Skeletal muscle tissue (tissue), 3 donors: ENCODE measurements at regions not wholly inside any gene's neighbourhood (a gene's known extent, or its start where the extent isn't known, plus 50 kb on each side); places are given as distances from the start of the nearest gene placed in this dataset.

ENCODE experiments used
- H3K27ac ChIP-seq: one replicate; pipeline ENCODE4 v1.7.0; 2013; ENCODE audit warnings: mild to moderate bottlenecking, low read depth, low read length, inconsistent platforms
- H3K27me3 ChIP-seq, 3 donors: one replicate each; pipeline ENCODE4 v1.7.0; 2013; ENCODE audit warnings: low read length in 3 of 3; ENCODE audit not compliant: control insufficient read depth in 3 of 3, insufficient read depth in 3 of 3
- H3K36me3 ChIP-seq, 3 donors: one replicate each; pipeline ENCODE4 v1.7.0; 2013; ENCODE audit warnings: low read length in 3 of 3; ENCODE audit not compliant: control insufficient read depth in 3 of 3, insufficient read depth in 3 of 3
- H3K4me1 ChIP-seq, 3 donors: one replicate each; pipeline ENCODE4 v1.7.0; 2013; ENCODE audit warnings: low read length in 3 of 3, mild to moderate bottlenecking in 3 of 3; ENCODE audit not compliant: control insufficient read depth in 3 of 3, insufficient read depth in 3 of 3
- H3K4me3 ChIP-seq, 3 donors: one replicate each; pipeline ENCODE4 v1.7.0; 2013; ENCODE audit warnings: low read length in 3 of 3
- H3K9ac ChIP-seq, 3 donors: one replicate each; pipeline ENCODE4 v1.7.0; 2013; ENCODE audit warnings: low read length in 3 of 3, mild to moderate bottlenecking in 3 of 3, moderate library complexity in 2 of 3, low read depth in 1 of 3
- H3K9me3 ChIP-seq, 3 donors: one replicate each; pipeline ENCODE4 v1.7.0; 2013; ENCODE audit warnings: low read length in 3 of 3; ENCODE audit not compliant: control insufficient read depth in 3 of 3
- donor health status: Osteomylitis.

- Histone ChIP-seq H3K9me3 (no peaks in the 10 kb centered on the region), H3K9ac (no peak overlapping the region), H3K36me3 (no peaks in the 10 kb centered on the region), H3K4me1 (no peaks in the 10 kb centered on the region), H3K4me3 (no peak overlapping the region), H3K27me3 (no peaks in the 10 kb centered on the region), H3K27ac (no peak overlapping the region)
Observed at GRCh38 chr12:88764781-88765480, 184.7 kb upstream of the KITLG start.

- Histone ChIP-seq H3K27ac (no peak overlapping the region), H3K4me3 (no peak overlapping the region), H3K27me3 (no peaks in the 10 kb centered on the region), H3K9ac (no peak overlapping the region), H3K36me3 (no peaks in the 10 kb centered on the region), H3K9me3 (no peaks in the 10 kb centered on the region), H3K4me1 (no peaks in the 10 kb centered on the region)
Observed at GRCh38 chr12:88763536-88764100, 183.3 kb upstream of the KITLG start.

DNA sequence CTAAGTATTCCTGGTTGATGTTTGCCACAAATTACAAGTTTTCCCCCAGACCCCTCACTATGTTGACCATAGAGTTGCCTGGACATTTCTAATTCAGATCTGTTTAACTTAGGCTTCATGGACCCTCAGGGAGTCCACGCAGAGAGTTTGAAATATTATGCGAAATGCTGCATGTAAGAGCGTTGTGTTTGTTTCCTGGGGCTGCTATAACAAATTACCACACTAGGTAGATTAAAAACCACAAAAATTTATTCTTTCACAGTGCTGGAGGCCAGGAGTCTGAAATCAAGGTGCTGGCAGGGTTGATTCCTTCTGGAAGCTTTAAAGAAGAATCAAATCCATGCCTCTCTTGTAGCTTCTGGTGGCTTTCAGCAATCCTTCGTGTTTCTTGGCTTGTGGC, 177.9 kb upstream of the KITLG start:
- no peaks in the 10 kb centered on the region for H3K9me3 ChIP-seq
- H3K27me3 ChIP-seq = no peaks in the 10 kb centered on the region

DNA sequence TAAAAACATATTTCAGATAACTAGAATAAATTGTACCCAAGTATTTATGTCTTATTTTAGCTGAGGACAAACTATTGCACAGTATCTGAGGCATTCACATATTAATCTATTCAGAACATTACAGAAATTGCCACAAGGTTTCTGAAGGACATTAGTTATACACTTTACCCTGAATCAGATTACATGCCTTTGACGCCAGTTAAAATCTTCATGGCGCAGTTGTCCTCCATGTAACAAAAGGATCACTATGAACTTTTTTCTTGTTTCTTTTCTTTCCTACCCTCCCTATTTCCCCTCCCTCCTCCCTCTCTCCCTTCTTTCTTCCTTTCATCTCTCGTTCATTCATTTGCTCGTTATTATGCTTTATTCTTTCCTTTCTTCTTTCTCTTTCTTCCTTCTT, 176.6 kb upstream of the KITLG start:
- Histone ChIP-seq H3K27ac (no peak overlapping the region), H3K27me3 (no peaks in the 10 kb centered on the region), H3K4me1 (peaks cover 0 to 5% (median 0%) of the 10 kb centered on the region in 3 donors), H3K4me3 (no peak overlapping the region), H3K9me3 (no peaks in the 10 kb centered on the region), H3K36me3 (no peaks in the 10 kb centered on the region), H3K9ac (no peak overlapping the region)

More for the DNA sequence above, 177.9 kb upstream of the KITLG start:
- Histone ChIP-seq H3K27ac (no peak overlapping the region), H3K4me1 (peaks cover 0 to 4% (median 0%) of the 10 kb centered on the region in 3 donors), H3K36me3 (no peaks in the 10 kb centered on the region), H3K9ac (no peak overlapping the region), H3K4me3 (no peak overlapping the region)

DNA sequence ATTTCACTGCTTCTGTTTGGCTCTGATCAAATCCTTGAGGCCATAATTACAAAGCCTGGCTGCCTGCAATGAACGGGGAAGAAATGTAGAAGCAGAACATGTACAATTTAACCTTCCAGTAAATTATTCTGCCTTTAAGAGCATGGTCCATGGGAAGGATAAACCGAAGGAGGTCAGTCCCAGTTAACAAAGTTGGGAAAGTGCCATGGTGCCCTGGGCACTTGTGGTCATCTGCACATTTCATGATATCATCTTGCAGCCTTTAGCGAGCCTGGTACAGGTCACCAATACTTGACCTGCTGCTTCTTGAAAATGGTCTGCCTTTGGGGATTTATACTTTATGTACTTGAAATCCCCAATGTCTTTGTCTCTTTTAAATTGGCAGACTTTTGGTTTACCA, 175.9 kb upstream of the KITLG start:
- Histone ChIP-seq H3K4me3 (no peak overlapping the region), H3K9ac (no peak overlapping the region), H3K9me3 (no peaks in the 10 kb centered on the region), H3K4me1 (peaks cover 0 to 5% (median 0%) of the 10 kb centered on the region in 3 donors), H3K36me3 (no peaks in the 10 kb centered on the region), H3K27me3 (no peaks in the 10 kb centered on the region), H3K27ac (no peak overlapping the region)

- no peak overlapping the region for H3K9ac ChIP-seq
- no peaks in the 10 kb centered on the region for H3K9me3 ChIP-seq
- H3K27me3 ChIP-seq = no peaks in the 10 kb centered on the region
- H3K36me3 ChIP-seq = no peaks in the 10 kb centered on the region
- no peak overlapping the region for H3K27ac ChIP-seq
- H3K4me1 ChIP-seq = peaks cover 0 to 5% (median 0%) of the 10 kb centered on the region in 3 donors
- H3K4me3 ChIP-seq = no peak overlapping the region
Observed at GRCh38 chr12:88753707-88754106, 173.4 kb upstream of the KITLG start.

DNA sequence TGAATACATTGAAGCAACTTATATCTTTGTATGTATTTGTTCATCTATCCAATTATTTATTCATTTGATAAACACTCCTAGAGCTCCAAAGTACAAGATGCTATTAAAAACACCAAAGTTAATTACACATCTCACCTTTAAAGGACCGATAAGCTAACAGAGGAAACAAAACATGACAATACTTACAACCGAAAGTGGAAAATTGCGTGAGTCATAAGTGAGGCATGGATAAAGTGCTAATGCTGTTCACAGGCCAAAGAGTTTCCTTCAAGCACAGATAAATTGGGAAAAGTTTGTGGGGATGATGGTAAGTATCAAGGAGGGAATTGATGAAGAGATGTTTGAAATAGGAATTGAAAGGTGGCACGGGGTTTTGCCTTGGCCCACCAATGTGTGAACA, 172.8 kb upstream of the KITLG start:
- H3K9me3 ChIP-seq = no peaks in the 10 kb centered on the region
- H3K27me3 ChIP-seq = no peaks in the 10 kb centered on the region
- H3K9ac ChIP-seq = no peak overlapping the region
- H3K4me1 ChIP-seq = peaks cover 0 to 5% (median 0%) of the 10 kb centered on the region in 3 donors
- H3K27ac ChIP-seq = no peak overlapping the region
- H3K4me3 ChIP-seq = no peak overlapping the region
- no peaks in the 10 kb centered on the region for H3K36me3 ChIP-seq

GRCh38 chr12:88752183-88752582, 171.9 kb upstream of the KITLG start:
- H3K27ac ChIP-seq = no peak overlapping the region
- H3K4me1 ChIP-seq = peaks cover 0 to 5% (median 0%) of the 10 kb centered on the region in 3 donors
- no peak overlapping the region for H3K9ac ChIP-seq

GRCh38 chr12:88750867-88751543, 170.7 kb upstream of the KITLG start:
- no peak overlapping the region for H3K9ac ChIP-seq
- no peaks in the 10 kb centered on the region for H3K27me3 ChIP-seq
- H3K27ac ChIP-seq = no peak overlapping the region
- no peaks in the 10 kb centered on the region for H3K9me3 ChIP-seq
- H3K4me1 ChIP-seq = peaks cover 0 to 5% (median 0%) of the 10 kb centered on the region in 3 donors
- no peak overlapping the region for H3K4me3 ChIP-seq
- H3K36me3 ChIP-seq = no peaks in the 10 kb centered on the region

More at GRCh38 chr12:88752183-88752582, 171.9 kb upstream of the KITLG start:
- H3K36me3 ChIP-seq = no peaks in the 10 kb centered on the region
- H3K9me3 ChIP-seq = no peaks in the 10 kb centered on the region
- no peaks in the 10 kb centered on the region for H3K27me3 ChIP-seq
- no peak overlapping the region for H3K4me3 ChIP-seq

GRCh38 chr12:88746386-88746785, 166.1 kb upstream of the KITLG start:
- Histone ChIP-seq H3K27me3 (no peaks in the 10 kb centered on the region), H3K27ac (no peak overlapping the region), H3K36me3 (no peaks in the 10 kb centered on the region), H3K9ac (no peak overlapping the region), H3K4me1 (no peaks in the 10 kb centered on the region), H3K9me3 (no peaks in the 10 kb centered on the region), H3K4me3 (no peak overlapping the region)
